HG03108 (cell line): ENCODE measurements at regions not wholly inside any gene's neighbourhood (a gene's known extent, or its start where the extent isn't known, plus 50 kb on each side); places are given as distances from the start of the nearest gene placed in this dataset.

Experiments
- ATAC-seq: cut with Tn5 transposase; IDR thresholded peaks from one replicate; pipeline ENCODE4 v1.9.1; 2021; ENCODE audit warnings: moderate library complexity; ENCODE audit not compliant: unreplicated experiment

DNA sequence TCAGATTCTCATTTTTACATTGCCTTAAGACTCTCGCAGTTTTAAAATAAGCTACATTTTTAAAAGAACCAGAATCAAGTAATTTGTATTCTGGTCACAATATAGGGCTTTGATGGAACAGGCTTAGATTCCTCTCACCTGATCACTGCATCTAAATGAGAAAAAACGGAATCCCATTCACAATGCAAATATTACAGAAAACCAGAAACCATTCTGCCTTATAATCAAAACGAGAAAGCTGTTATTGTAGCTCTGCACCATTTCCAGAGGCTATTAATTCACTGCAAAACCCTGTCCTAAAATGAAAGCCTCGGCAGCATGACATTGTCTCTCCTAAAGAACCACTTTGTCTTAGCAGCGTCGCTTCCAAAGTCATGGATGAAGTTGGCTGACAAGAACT lies 116.1 kb upstream of the ZNF366 start:
- no peak for ATAC-seq

DNA sequence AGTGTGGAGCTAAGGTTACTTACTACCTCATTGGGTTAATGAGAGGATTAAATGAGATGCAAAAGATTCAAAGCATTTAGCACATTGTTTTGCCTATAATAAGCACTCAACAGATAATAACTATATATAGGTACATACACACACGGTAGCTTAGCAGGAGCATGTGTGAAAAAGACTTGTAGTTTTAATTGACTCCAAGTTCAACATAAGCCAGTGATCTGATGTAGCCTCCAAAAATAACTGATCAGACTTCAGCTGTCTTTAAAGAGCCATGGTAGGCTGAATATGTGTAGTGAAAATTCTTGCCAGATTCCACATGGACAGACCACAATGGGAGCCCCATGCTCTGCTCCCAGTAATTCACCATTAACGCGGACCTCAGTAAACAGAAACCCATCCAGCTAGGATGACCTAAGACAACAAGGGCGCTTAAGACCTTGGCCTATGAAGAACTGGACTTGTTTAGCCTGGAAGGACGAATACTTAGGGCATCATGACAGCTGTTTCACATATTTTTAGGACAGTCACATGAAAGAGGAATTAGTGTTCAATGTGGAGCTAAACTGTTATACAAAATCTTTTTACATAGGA lies 115.1 kb upstream of the ZNF366 start:
- no peak for ATAC-seq

DNA sequence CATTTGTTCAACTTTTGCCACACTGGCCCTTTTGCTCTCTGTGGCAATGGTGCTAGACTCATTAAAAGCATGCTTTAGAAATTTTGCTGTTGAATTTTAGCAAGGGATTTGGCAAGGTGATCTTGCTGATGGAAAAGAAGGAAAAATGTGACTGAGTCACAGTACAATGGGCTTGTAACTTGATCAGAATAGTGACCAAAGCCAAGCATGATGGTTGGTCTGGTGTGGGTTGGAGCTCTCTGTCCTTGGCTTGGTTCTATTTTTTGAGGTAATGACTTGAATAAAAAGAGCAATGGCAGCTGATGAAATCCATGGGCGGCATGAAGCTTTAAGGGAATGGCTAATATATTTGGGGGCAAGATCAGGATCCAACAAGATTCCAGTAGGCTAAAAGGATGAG lies 114.4 kb upstream of the ZNF366 start:
- no peak for ATAC-seq

DNA sequence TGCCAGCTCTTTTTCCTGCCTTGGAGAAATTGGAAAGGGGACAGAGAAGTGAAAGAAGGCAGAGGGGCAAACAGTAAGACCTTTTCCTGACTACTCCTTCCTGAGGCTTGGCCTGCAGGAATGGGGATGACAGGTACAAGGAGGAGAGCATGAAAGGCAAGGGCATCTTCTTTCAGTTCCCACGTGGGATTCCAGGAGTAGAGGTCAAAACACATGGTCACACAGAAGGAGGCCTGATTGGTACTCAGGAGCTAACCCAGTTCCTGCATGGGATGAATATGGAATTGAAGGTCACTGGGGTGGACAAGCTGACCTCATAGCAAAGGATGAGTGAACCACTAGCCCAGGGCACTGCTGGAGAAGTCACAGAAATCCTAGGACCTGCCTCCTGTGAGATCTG lies 112.5 kb upstream of the ZNF366 start:
- no peak for ATAC-seq

DNA sequence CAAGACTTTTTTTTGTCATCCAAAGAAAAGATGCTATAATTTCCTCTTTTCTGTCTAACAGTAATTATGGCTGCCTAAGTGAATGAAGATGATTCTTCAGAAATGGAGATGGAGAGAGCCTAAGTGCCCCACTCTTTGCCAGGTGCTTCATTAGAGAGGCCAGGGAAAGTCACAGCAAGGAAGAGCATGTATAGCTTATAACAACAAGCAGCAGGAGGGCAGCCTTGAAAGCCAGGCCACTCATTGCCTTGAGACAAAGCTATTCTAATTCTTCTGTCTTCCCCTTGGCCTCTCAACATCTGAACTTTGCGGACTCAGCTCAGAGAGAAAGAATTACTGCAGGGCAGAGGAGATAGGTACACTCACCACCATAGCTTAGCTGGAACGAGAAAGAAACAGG lies 112.0 kb upstream of the ZNF366 start:
- no peak for ATAC-seq

DNA sequence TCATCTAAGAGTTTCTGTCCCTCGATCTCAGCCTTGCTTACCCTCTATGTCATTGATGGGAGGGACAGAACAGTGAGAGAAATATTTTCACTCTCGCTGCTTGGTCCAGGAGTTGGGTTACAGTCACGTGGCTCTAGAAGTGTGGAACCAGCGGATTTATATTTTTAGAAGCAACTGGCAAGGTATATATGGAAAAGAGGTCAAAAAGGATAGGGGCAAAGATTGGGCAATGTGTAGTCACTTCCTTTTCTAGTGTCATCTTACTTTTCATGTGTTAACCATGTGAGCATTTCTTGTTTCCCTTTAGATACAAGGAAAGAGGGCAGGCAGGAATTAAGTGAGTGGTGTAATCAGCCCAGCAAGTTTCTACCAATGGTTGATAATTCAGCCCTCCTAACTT lies 111.5 kb upstream of the ZNF366 start:
- no peak for ATAC-seq

- no peak for ATAC-seq
Observed at GRCh38 chr5:72615061-72615460, 107.9 kb upstream of the ZNF366 start.

GRCh38 chr5:72613515-72613914 lies 106.3 kb upstream of the ZNF366 start:
- no peak for ATAC-seq

DNA sequence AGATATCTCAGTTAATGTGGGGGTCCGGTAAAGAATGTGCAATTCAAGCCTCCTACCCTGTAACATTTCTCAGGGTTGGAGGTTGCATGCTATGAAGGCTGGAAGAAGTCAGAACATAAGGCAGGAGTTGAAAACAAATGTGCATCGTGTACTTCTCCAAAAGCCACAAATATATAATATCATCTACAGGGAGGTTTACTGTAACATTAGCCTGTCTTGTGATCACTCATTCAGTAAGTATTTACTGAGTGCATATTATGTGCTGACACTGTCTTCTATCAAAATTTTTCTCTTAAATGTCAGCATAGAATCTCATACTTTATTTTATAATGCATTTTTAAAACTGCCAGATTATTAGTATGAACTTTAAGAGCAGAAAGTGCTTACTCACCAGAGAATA lies 105.6 kb upstream of the ZNF366 start:
- no peak for ATAC-seq

DNA sequence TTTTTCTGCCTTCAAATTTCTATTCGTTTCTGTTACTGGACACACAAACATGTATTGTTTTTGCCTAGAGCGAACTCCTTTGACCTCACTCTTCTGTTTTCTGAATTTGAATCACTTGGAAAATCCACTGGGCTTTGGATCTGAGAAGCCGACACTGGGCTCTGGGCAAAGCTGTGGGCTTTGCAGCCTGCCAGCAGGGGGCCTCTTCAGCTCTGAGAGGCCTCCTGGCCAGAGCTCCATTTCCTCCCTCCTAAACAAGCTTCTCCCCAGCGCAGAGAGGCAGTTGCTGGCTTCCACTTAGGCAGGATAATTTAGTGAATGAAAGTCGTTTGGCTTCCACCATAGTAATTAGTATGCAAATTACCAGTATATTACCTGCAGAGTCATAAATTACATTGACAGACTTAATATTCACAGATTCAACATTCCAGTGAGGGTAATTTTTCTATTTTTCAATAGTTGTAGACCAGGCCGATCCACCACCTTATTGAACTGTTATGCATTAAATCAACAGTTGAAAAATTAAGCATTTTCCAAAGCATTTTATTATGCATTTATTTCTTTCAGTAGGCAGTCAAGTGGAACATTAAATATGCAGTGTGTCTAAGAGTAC lies 104.0 kb upstream of the ZNF366 start:
- ATAC-seq, result no peak

DNA sequence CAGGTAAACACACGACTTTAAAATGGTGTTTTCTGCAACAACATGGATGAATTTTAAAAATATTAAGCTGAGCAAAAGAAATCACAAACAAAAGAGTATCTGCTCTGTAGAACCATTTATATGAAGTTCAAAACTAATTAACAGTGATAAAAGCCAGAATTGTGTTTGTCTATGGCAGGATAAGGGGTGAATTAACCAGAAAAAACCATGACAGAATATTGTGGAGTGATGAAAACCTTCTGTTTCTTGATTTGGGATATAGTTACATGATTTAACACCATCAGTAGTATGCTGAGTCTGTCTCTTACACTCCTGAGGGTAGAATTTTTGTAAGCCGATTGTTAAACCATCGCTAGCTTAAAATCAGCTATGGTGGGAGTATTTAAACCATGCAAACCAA lies 101.7 kb upstream of the ZNF366 start:
- no peak for ATAC-seq

DNA sequence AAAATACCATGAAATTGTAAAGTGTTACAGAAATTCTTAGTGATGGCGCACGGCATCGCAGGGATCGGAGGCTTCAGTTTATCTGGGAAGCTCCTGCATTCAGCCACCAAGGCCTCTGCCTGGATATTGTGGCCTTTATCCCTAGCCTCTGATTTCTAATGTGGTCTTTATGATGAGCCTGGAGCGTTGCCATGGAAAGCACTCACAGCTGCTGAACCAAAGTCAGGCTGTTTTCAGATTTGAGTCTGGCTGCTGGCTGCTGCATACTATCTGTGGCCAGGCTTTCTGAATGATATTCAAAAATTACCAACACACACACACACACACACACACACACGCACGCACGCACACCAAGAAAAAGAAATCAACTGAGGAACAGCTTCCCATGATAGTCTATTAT lies 101.1 kb upstream of the ZNF366 start:
- ATAC-seq, result no peak

DNA sequence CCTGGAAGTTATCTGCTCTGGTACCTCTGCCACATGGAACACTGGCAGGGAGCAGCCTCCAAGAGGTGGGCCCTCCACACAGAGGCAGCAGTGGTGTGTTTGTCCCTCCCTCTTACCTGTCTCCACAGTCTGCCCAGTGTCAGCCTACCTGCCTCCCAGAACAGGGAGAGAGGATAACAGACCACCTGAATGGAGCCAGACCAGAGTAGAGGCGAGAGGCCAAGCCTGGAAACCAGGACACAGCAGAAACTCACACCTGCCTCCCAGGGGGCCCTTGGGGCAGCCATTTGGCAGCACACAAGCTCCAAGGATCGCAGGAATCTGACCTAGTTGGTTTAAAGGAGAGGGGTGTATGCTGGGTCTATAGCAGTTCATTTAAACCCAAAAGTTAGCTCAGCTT lies 100.2 kb upstream of the ZNF366 start:
- no peak for ATAC-seq

GRCh38 chr5:72606525-72606924 lies 99.3 kb upstream of the ZNF366 start:
- ATAC-seq, result no peak

GRCh38 chr5:72605632-72606031 lies 98.4 kb upstream of the ZNF366 start:
- no peak for ATAC-seq

- no peak for ATAC-seq
Observed at GRCh38 chr5:72604798-72605154, 97.6 kb upstream of the ZNF366 start.

- ATAC-seq, result no peak
Observed at GRCh38 chr5:72604111-72604797, 97.0 kb upstream of the ZNF366 start.

DNA sequence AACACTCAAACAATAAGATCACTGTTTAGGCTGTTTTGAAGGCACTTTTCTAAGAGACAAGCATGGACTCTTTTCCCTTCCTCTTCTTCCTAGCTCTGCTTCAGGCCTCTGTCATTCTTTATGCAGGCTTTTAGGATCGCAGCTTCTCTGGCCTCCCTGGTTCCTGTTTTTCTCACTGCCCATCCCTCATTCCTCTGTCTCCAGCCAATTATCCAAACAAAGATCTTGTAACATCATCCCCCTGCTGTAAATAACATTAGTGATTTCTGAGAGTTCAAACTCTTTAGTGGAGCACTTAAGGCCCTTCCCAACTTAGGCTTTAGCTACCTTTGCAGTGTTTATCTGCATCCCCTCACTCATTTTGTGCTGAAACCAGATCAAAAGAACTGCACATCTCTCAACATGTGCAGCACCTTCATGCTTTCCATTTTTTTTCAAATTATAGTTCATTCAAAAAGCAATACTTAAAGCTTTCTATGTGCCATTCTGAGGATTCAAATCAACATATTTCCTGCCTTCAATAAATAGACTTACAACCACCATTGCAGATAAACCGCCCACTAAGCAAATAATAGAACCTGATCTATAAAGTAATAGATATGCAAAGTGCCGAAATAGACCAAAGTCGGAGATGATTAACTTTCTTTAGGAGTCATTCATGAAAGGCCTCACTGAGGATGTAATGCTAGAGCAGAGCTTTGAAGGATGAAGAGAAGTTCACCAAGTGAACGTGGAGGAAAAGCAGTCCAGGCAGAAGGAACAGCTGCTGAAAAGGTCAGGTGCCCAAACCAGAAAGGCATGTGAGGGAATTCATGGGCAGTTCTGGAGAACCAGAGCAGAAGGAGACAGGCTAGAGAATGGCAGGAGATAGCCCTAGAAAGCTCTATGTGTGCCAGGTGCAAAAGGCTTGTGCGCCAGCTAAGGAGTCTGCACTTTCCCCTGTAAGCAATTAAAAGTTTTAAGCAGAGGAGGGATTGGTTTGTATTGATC lies 95.8 kb upstream of the ZNF366 start:
- ATAC-seq, result no peak

- ATAC-seq, result no peak
Observed at GRCh38 chr5:72601861-72602260, 94.7 kb upstream of the ZNF366 start.

- ATAC-seq, result no peak
Observed at GRCh38 chr5:72600391-72600981, 93.3 kb upstream of the ZNF366 start.
